Transverse colon (tissue), 4 donors: ENCODE measurements at regions not wholly inside any gene's neighbourhood (a gene's known extent, or its start where the extent isn't known, plus 50 kb on each side); places are given as distances from the start of the nearest gene placed in this dataset.

Experiments
- DNase-seq: peaks from one replicate; pipeline ENCODE4 v3.0.0-alpha.2; 2019
- H3K27ac ChIP-seq, 4 donors: fragments of 200-600 bp; sonication (generic); 2 replicates each; pipeline ENCODE4 v1.5.1; 2016 to 2018; ENCODE audit warnings: inconsistent platforms in 4 of 4
- H3K27me3 ChIP-seq: fragments of 200-600 bp; sonication (generic); 2 replicates; pipeline ENCODE4 v1.5.1; 2017; ENCODE audit warnings: inconsistent platforms
- H3K36me3 ChIP-seq, 4 donors: fragments of 200-600 bp; sonication (generic); 2 replicates each; pipeline ENCODE4 v1.5.1; 2017 to 2019; ENCODE audit warnings: inconsistent platforms in 4 of 4
- H3K4me1 ChIP-seq, 4 donors: fragments of 200-600 bp; sonication (generic); 2 replicates each; pipeline ENCODE4 v1.5.1; 2017 to 2020; ENCODE audit warnings: inconsistent platforms in 4 of 4
- H3K4me3 ChIP-seq, 4 donors: fragments of 200-600 bp; sonication (generic); 1 replicate in 1 of 4; 2 replicates in 3 of 4; pipeline versions ENCODE4 v1.5.1 to v1.6.1; 2017 to 2019; ENCODE audit warnings: inconsistent platforms in 4 of 4
- H3K9me3 ChIP-seq, 2 donors: fragments of 200-600 bp; sonication (generic); 2 replicates each; pipeline ENCODE4 v1.5.1; 2017 to 2019; ENCODE audit warnings: inconsistent platforms in 2 of 2
- EP300 ChIP-seq: sonication (generic); formaldehyde crosslinking; IDR thresholded peaks from one replicate; pipeline ENCODE4 v1.6.1; 2017; ENCODE audit warnings: antibody characterized with exemption, low read depth
- POLR2A ChIP-seq: fragments of 450-650 bp; IDR thresholded peaks from one replicate; pipeline ENCODE4 v1.6.1; 2016; ENCODE audit warnings: antibody characterized with exemption, mild to moderate bottlenecking, moderate library complexity
- POLR2AphosphoS5 ChIP-seq, 3 donors: sonication (generic); formaldehyde crosslinking; IDR thresholded peaks; one replicate each; pipeline ENCODE4 v1.6.1; 2016; ENCODE audit warnings: antibody characterized with exemption in 3 of 3
- WGBS, 2 donors: methylation state at CpG; one replicate each; pipeline ENCODE4 v1.1.5; 2018; ENCODE audit warnings: low coverage in 1 of 2; 5-methylcytosine and 5-hydroxymethylcytosine counted together
- in situ Hi-C, 4 donors: fragments of 200-750 bp; cut with MboI; loops; one replicate each; pipeline versions ENCODE4 v1.15.0 to v1.15.1; 2017; ENCODE audit warnings: low sequenced_read_pairs in 3 of 4, low pct_ligation_motif_present in 1 of 4, low pct_unique_long_range_greater_than_20kb in 1 of 4
- intact Hi-C: fragments of 100-400 bp; cut with DNase I; formaldehyde crosslinking; loops from one replicate; pipeline ENCODE4 v1.15.1; 2023; ENCODE audit warnings: low total_unique reads
- TF ChIP-seq, protein P1 (sequence below), 5 experiments: fragments of 200-600 bp in 3 of 5; fragments of 450-650 bp in 2 of 5; sonication (generic) in 3 of 5; IDR thresholded peaks; 1 replicate in 2 of 5; 2 replicates in 3 of 5; pipeline ENCODE4 v1.5.1; 2016 to 2017; ENCODE audit warnings: antibody characterized with exemption in 5 of 5, inconsistent platforms in 3 of 5, mild to moderate bottlenecking in 2 of 5, moderate library complexity in 1 of 5

DNA sequence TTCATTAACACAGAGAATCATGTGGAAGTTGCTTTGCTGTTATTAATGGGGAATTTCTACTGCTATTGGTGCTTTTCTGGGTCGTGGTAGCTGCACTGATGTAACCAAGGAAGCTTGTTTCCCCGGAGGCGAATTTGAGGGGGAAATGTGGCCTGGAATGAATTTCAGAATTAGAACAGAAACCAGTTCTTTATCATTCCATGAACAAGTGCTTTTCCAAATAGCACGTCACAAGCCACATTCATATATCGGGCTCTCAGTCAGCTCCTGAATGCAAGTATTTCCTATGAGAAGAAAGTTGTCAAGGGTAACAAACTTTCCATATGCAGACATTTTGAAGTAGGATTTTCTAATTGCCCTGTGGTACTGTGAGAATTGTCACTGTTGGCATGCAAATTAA lies 1353.2 kb downstream of the AACS start:
- 78 to 81% methylated on average over 5 of the region's 5 CpGs for WGBS, 2 donors
- Histone ChIP-seq H3K9me3 (peaks cover 0 to under 1% of the 10 kb centered on the region in 2 donors), H3K27me3 (no peaks in the 10 kb centered on the region), H3K4me3 (no peak overlapping the region), H3K4me1 (no peaks in the 10 kb centered on the region), H3K27ac (no peak overlapping the region), H3K36me3 (no peaks in the 10 kb centered on the region)
- TF ChIP-seq EP300 (no peak), POLR2AphosphoS5 (IDR thresholded peaks at IDR 0.05) (no peak), POLR2A (no peak)
- TF ChIP-seq, protein P1, sequence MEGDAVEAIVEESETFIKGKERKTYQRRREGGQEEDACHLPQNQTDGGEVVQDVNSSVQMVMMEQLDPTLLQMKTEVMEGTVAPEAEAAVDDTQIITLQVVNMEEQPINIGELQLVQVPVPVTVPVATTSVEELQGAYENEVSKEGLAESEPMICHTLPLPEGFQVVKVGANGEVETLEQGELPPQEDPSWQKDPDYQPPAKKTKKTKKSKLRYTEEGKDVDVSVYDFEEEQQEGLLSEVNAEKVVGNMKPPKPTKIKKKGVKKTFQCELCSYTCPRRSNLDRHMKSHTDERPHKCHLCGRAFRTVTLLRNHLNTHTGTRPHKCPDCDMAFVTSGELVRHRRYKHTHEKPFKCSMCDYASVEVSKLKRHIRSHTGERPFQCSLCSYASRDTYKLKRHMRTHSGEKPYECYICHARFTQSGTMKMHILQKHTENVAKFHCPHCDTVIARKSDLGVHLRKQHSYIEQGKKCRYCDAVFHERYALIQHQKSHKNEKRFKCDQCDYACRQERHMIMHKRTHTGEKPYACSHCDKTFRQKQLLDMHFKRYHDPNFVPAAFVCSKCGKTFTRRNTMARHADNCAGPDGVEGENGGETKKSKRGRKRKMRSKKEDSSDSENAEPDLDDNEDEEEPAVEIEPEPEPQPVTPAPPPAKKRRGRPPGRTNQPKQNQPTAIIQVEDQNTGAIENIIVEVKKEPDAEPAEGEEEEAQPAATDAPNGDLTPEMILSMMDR (IDR thresholded peaks at IDR 0.05): no peak
- no peak for DNase-seq
- intact Hi-C loops (no loop called here), in situ Hi-C loops (no loop called here)

DNA sequence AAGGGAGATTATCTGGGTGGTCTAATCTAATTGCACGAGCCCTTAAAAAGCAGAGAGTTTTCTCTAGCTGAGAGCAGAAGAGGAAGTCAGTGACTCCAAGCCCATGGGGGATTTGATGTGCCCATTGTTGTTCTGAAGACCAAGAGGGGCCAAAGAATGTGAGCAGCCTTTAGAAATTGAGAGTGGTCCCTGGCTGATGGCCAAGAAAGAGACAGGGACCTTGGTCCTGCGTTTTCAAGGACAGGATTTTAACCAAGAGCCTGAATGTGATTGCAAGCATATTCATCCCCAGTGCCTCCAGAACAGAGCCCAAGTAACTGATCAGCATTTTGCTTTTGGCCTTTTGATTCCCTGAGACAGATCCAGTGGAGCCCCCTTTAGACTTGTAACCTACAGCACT lies 1353.9 kb downstream of the AACS start:
- DNase-seq: no peak
- no peaks in the 10 kb centered on the region for H3K9me3 ChIP-seq
- WGBS, 2 donors: 41 to 71% methylated on average over 1 to 2 of the region's 2 CpGs
- in situ Hi-C loops: no loop called here
- intact Hi-C loops: no loop called here
- H3K4me3 ChIP-seq: no peak overlapping the region
- TF ChIP-seq, protein P1 (IDR thresholded peaks at IDR 0.05): no peak
- no peak for TF ChIP-seq EP300
- no peak for TF ChIP-seq POLR2AphosphoS5 (IDR thresholded peaks at IDR 0.05)
- no peak for TF ChIP-seq POLR2A
- H3K27ac ChIP-seq: no peak overlapping the region
- H3K4me1 ChIP-seq: no peaks in the 10 kb centered on the region
- H3K36me3 ChIP-seq: no peaks in the 10 kb centered on the region
- H3K27me3 ChIP-seq: no peaks in the 10 kb centered on the region

DNA sequence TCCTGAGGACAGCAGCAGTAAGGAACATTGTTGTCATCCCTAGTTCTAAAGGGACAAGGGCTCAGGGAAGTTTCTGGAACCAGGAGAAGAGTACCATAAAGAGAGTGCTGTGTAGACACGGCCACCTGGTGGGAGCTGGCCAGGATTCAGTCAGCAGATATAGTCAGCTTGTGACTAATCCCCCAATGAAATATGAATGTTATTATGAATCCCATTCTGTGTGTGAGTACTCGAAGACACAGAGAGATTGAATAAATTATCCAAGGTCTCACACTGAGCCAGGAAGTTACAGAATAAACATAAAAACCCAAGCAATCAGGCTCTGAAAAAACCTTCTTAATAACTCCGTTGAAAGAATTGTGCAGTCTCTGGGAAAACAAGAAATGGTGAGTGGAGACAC lies 1359.5 kb downstream of the AACS start:
- Histone ChIP-seq H3K4me1 (no peaks in the 10 kb centered on the region), H3K36me3 (no peaks in the 10 kb centered on the region), H3K27me3 (no peaks in the 10 kb centered on the region), H3K27ac (no peak overlapping the region), H3K4me3 (no peak overlapping the region), H3K9me3 (no peaks in the 10 kb centered on the region)
- 38 to 63% methylated on average over 3 of the region's 3 CpGs for WGBS, 2 donors
- in situ Hi-C loops (no loop called here), intact Hi-C loops (no loop called here)
- no peak for TF ChIP-seq EP300
- TF ChIP-seq, protein P1 (IDR thresholded peaks at IDR 0.05): no peak
- TF ChIP-seq POLR2A: no peak
- no peak for TF ChIP-seq POLR2AphosphoS5 (IDR thresholded peaks at IDR 0.05)
- no peak for DNase-seq

DNA sequence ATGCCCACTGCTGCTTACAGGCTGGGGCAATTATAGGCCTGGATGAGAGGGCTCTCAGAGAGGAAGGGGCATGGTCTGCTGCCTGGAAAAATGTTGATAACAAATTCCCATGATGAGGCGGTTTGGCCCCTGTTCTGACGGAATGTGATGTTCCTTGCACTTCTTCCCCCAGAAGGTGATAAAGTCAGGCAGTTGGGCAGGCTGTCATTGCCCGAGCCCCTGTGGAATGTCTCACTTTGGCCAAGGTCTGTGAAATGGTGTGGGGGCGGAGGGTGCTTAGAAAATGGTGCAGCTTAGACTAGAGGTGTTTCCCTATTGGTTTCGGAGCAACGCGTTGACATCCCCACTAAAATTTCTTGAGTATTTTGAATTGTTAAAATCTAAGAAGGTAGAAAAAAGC lies 1360.0 kb downstream of the AACS start:
- H3K27me3 ChIP-seq: no peaks in the 10 kb centered on the region
- DNase-seq: no peak
- TF ChIP-seq EP300: no peak
- TF ChIP-seq POLR2A: no peak
- TF ChIP-seq POLR2AphosphoS5 (IDR thresholded peaks at IDR 0.05): no peak
- TF ChIP-seq, protein P1 (IDR thresholded peaks at IDR 0.05): no peak
- H3K4me3 ChIP-seq: no peak overlapping the region
- H3K9me3 ChIP-seq: no peaks in the 10 kb centered on the region
- no peaks in the 10 kb centered on the region for H3K36me3 ChIP-seq
- 88 to 94% methylated on average over 4 to 7 of the region's 7 CpGs for WGBS, 2 donors
- no peaks in the 10 kb centered on the region for H3K4me1 ChIP-seq
- intact Hi-C loops: no loop called here
- H3K27ac ChIP-seq: no peak overlapping the region
- in situ Hi-C loops: no loop called here
